Osteocyte (in vitro differentiated cells): ENCODE measurements at regions not wholly inside any gene's neighbourhood (a gene's known extent, or its start where the extent isn't known, plus 50 kb on each side); places are given as distances from the start of the nearest gene placed in this dataset.

Experiments used
- DNase-seq: peaks from one replicate; pipeline ENCODE4 v3.0.0; 2021; ENCODE audit warnings: mixed read lengths; ENCODE audit not compliant: unreplicated experiment; ENCODE audit errors: extremely low spot score
- H3K27ac Mint-ChIP-seq: one replicate; pipeline ENCODE4 v1.8.0; 2021; ENCODE audit warnings: mild to moderate bottlenecking, mixed read lengths; ENCODE audit not compliant: unreplicated experiment
- H3K27me3 Mint-ChIP-seq: one replicate; pipeline ENCODE4 v1.8.0; 2021; ENCODE audit warnings: mixed read lengths; ENCODE audit not compliant: unreplicated experiment
- H3K36me3 Mint-ChIP-seq: one replicate; pipeline ENCODE4 v1.8.0; 2021; ENCODE audit warnings: mixed read lengths; ENCODE audit not compliant: unreplicated experiment
- H3K4me1 Mint-ChIP-seq: one replicate; pipeline ENCODE4 v1.8.0; 2021; ENCODE audit warnings: mixed read lengths; ENCODE audit not compliant: unreplicated experiment
- H3K4me3 Mint-ChIP-seq: one replicate; pipeline ENCODE4 v1.8.0; 2021; ENCODE audit warnings: mild to moderate bottlenecking, moderate library complexity, mixed read lengths; ENCODE audit not compliant: unreplicated experiment
- H3K9me3 Mint-ChIP-seq: one replicate; pipeline ENCODE4 v1.8.0; 2021; ENCODE audit warnings: mixed read lengths; ENCODE audit not compliant: unreplicated experiment
- TF ChIP-seq, protein P1 (sequence below): fragments of 200-600 bp; sonication (generic); IDR thresholded peaks from 2 replicates; pipeline ENCODE4 v1.5.0; 2021; ENCODE audit warnings: antibody characterized with exemption, mild to moderate bottlenecking, moderate library complexity

DNA sequence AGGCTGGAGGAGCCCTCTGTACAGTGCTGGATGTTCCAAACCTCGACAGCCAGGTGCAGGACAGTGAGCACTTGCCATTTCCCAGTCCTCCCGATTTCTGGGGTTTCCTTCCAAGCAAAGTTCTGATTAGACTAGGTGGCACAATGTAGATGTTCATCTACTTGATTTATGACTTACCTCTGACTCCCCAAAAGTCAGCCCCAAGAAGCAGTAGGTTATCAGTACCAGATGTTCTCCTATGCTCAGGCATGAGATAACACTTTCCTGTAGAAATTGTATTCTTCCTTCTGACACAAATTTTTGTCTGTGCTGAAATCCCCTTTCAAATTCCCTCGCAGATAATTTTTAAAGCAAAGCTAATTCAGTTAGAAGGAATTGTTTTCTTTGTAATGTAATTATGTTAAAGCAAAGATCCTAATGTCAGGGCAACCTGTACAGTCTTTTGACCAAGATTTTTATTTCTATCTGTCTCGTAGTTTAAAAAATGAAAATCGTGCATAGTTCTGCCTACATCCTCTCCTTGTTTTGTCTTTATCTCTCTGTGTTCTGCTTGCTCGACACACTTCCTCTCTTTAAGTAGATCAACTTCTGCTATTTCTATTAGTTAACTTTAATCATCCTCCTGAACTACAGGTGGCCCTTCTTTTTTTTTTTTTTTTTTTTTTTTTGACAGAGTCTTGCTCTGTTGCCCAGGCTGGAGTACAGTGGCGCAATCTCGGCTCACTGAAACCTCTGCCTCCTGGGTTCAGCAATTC is 102.4 kb upstream of the PJA2 start:
- H3K27me3 Mint-ChIP-seq, result no peaks in the 10 kb centered on the region
- peaks cover 4% of the 10 kb centered on the region for H3K4me1 Mint-ChIP-seq
- no peak overlapping the region for H3K4me3 Mint-ChIP-seq
- H3K36me3 Mint-ChIP-seq, result no peaks in the 10 kb centered on the region
- no peak overlapping the region for H3K27ac Mint-ChIP-seq
- no peak for DNase-seq
- TF ChIP-seq, protein P1, sequence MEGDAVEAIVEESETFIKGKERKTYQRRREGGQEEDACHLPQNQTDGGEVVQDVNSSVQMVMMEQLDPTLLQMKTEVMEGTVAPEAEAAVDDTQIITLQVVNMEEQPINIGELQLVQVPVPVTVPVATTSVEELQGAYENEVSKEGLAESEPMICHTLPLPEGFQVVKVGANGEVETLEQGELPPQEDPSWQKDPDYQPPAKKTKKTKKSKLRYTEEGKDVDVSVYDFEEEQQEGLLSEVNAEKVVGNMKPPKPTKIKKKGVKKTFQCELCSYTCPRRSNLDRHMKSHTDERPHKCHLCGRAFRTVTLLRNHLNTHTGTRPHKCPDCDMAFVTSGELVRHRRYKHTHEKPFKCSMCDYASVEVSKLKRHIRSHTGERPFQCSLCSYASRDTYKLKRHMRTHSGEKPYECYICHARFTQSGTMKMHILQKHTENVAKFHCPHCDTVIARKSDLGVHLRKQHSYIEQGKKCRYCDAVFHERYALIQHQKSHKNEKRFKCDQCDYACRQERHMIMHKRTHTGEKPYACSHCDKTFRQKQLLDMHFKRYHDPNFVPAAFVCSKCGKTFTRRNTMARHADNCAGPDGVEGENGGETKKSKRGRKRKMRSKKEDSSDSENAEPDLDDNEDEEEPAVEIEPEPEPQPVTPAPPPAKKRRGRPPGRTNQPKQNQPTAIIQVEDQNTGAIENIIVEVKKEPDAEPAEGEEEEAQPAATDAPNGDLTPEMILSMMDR, result no peak
- no peaks in the 10 kb centered on the region for H3K9me3 Mint-ChIP-seq

DNA sequence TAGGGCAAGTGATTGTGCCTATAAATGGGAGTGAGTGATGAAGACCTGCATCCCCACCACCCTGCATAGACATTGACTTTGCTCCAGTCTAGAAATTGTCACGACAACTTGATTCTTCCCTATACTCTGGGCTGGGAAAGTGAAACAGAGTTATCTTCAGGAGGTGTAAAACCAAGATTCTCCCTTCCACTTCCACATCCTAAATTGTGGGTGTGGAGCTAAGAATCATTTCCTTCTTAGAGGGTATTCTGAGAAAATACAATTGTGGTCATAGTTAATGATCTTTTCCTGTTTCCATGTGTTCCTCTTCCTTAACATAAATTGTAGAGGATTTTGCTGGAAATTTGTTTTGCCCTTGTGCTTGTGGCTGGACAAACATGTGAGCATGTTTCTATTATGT is 96.8 kb upstream of the PJA2 start:
- TF ChIP-seq, protein P1, result no peak
- Mint-ChIP-seq H3K27ac (no peak overlapping the region), H3K4me3 (no peak overlapping the region), H3K4me1 (no peaks in the 10 kb centered on the region), H3K27me3 (peaks cover 2% of the 10 kb centered on the region), H3K36me3 (no peaks in the 10 kb centered on the region), H3K9me3 (no peaks in the 10 kb centered on the region)
- DNase-seq, result no peak

DNA sequence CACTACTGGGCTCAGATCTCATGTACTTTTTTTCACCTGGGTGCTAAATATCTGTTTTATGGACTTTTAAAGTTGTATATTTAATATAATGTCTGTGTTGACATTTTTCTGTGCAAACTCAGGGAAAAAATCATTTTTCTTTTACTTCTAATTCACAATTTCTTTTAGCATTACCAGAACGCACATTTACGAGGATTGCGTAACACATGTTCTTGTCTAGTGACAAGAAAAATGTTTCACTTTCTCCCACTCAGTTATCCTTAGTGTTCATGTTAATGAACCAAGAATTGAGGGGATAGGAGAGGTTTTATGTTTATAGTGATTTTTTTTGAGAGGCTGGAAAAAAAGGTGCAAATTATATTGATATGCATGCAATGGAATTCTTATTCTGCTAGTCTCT is 86.3 kb upstream of the PJA2 start:
- Mint-ChIP-seq H3K27ac (no peak overlapping the region), H3K9me3 (no peaks in the 10 kb centered on the region), H3K27me3 (peaks cover 18% of the 10 kb centered on the region), H3K4me3 (no peak overlapping the region), H3K36me3 (no peaks in the 10 kb centered on the region), H3K4me1 (no peaks in the 10 kb centered on the region)
- TF ChIP-seq, protein P1, result no peak
- DNase-seq, result no peak

DNA sequence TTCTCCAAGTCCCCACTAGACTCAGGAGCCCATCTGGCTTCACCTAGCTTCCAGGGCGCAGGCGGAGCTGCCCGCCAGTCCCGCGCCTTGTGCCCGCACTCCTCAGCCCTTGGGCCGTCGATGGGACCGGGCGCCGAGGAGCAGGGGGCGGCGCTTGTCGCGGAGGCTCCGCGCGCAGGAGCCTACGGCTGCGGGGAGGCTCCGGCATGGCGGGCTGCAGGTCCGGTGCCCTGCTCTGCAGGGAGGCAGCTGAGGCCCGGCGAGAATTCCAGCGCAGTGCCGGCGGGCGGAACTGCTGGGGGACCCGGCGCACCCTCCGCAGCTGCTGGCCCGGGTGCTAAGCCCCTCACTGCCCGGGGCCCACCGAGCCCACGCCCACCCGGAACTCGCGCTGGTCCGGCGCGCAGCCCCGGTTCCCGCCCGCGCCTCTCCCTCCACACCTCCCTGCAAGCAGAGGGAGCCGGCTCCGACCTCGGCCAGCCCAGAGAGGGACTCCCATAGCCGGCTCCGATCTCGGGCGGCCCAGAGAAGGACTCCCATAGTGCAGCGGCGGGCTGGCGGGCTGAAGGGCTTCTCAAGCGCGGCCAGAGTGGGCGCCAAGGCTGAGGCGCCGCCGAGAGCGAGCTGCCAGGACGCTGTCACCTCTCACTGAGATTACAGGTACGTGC is 78.1 kb upstream of the PJA2 start:
- Mint-ChIP-seq H3K4me1 (no peaks in the 10 kb centered on the region), H3K36me3 (no peaks in the 10 kb centered on the region), H3K9me3 (no peaks in the 10 kb centered on the region), H3K4me3 (no peak overlapping the region), H3K27ac (no peak overlapping the region), H3K27me3 (peaks cover 17% of the 10 kb centered on the region)
- DNase-seq, result no peak
- TF ChIP-seq, protein P1, result no peak

DNA sequence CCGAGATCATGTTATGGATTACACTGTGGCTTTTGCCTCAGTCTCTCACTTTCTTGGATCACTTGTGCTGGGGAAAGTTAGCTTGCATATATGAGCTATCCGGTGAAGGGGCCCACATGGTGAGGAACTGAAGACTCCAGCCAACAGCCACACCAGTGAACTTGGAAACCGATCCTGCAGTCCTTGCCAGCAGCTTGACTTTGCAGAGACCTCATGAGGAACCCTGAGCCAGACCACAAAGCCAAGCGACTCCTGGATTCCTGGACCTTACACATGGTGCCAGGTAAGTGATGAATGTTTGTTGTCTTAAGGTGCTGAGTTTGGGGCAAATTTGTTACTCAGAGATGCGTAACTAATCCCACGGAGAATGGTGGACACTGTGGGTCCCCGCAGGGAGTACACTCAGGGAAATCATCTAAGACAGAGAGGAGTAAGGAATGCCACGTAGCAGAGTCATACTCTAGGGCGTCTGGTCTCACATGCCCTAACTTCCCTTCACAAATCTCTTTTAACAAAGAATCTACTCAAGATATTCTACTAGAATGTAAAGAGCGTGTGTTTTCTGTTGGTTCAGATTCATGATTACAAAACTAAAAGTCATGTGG is 76.5 kb upstream of the PJA2 start:
- no peak overlapping the region for H3K4me3 Mint-ChIP-seq
- no peaks in the 10 kb centered on the region for H3K9me3 Mint-ChIP-seq
- TF ChIP-seq, protein P1, result no peak
- no peaks in the 10 kb centered on the region for H3K36me3 Mint-ChIP-seq
- H3K27ac Mint-ChIP-seq, result no peak overlapping the region
- no peak for DNase-seq
- no peaks in the 10 kb centered on the region for H3K4me1 Mint-ChIP-seq
- H3K27me3 Mint-ChIP-seq, result peaks cover 5% of the 10 kb centered on the region
